ENCODE measurements at regions not wholly inside any gene's neighbourhood (a gene's known extent, or its start where the extent isn't known, plus 50 kb on each side); places are given as distances from the start of the nearest gene placed in this dataset.

DNA sequence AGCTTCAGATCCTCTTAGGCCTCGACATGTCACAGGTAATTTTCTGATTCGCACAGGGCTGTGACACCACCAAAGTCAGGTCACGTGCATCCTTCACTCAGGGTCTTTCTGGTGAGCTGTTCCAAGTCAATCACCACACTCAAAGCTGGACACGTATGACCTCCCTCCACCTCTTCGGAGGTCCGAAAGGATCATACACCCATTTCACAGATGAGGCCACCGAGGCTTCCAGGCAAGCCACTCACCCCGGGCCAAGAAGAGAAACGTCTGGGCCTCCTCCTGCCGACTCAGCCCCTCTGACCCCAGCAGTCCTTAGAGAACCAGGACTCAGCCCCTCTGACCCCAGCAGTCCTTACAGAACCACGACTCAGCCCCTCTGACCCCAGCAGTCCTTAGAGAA lies 74.6 kb downstream of the FOXL3 start:
- H3K27ac ChIP-seq (replicated peaks), result no peak overlapping the region
- no peak overlapping the region for H3K4me3 ChIP-seq (replicated peaks; ENCODE audit: insufficient read depth, low read length)
- DNase-seq (ENCODE audit: low read depth in 1 of 2, low spot score in 1 of 2), result no peak
- H3K27me3 ChIP-seq (ENCODE audit: insufficient read depth, poor library complexity, severe bottlenecking), result peaks cover 21% of the 10 kb centered on the region
- TF ChIP-seq POLR2AphosphoS5 (IDR thresholded peaks at IDR 0.05; ENCODE audit: low read depth) (no peak), GABPA (IDR thresholded peaks at IDR 0.05; ENCODE audit: low read depth) (no peak), CTCF (IDR thresholded peaks at IDR 0.05; ENCODE audit: insufficient read depth, low read length) (no peak), SPI1 (IDR thresholded peaks at IDR 0.05; ENCODE audit: borderline replicate concordance, low read depth) (no peak)
- TF ChIP-seq, protein P1, sequence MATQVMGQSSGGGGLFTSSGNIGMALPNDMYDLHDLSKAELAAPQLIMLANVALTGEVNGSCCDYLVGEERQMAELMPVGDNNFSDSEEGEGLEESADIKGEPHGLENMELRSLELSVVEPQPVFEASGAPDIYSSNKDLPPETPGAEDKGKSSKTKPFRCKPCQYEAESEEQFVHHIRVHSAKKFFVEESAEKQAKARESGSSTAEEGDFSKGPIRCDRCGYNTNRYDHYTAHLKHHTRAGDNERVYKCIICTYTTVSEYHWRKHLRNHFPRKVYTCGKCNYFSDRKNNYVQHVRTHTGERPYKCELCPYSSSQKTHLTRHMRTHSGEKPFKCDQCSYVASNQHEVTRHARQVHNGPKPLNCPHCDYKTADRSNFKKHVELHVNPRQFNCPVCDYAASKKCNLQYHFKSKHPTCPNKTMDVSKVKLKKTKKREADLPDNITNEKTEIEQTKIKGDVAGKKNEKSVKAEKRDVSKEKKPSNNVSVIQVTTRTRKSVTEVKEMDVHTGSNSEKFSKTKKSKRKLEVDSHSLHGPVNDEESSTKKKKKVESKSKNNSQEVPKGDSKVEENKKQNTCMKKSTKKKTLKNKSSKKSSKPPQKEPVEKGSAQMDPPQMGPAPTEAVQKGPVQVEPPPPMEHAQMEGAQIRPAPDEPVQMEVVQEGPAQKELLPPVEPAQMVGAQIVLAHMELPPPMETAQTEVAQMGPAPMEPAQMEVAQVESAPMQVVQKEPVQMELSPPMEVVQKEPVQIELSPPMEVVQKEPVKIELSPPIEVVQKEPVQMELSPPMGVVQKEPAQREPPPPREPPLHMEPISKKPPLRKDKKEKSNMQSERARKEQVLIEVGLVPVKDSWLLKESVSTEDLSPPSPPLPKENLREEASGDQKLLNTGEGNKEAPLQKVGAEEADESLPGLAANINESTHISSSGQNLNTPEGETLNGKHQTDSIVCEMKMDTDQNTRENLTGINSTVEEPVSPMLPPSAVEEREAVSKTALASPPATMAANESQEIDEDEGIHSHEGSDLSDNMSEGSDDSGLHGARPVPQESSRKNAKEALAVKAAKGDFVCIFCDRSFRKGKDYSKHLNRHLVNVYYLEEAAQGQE (IDR thresholded peaks at IDR 0.05; ENCODE audit: insufficient replicate concordance, low read depth), result no peak

- TF ChIP-seq SPI1 (IDR thresholded peaks at IDR 0.05; ENCODE audit: borderline replicate concordance, low read depth) (no peak), CTCF (IDR thresholded peaks at IDR 0.05; ENCODE audit: insufficient read depth, low read length) (no peak), GABPA (IDR thresholded peaks at IDR 0.05; ENCODE audit: low read depth) (no peak), POLR2AphosphoS5 (IDR thresholded peaks at IDR 0.05; ENCODE audit: low read depth) (no peak)
- TF ChIP-seq, protein P1 (IDR thresholded peaks at IDR 0.05; ENCODE audit: insufficient replicate concordance, low read depth), result no peak
- Histone ChIP-seq H3K4me3 (replicated peaks; ENCODE audit: insufficient read depth, low read length) (no peak overlapping the region), H3K27ac (replicated peaks) (no peak overlapping the region), H3K27me3 (ENCODE audit: insufficient read depth, poor library complexity, severe bottlenecking) (peaks cover 12% of the 10 kb centered on the region)
- no peak for DNase-seq (ENCODE audit: low read depth in 1 of 2, low spot score in 1 of 2)
These were observed 75.6 kb downstream of the FOXL3 start for GRCh38 chr7:365593-365992.

DNA sequence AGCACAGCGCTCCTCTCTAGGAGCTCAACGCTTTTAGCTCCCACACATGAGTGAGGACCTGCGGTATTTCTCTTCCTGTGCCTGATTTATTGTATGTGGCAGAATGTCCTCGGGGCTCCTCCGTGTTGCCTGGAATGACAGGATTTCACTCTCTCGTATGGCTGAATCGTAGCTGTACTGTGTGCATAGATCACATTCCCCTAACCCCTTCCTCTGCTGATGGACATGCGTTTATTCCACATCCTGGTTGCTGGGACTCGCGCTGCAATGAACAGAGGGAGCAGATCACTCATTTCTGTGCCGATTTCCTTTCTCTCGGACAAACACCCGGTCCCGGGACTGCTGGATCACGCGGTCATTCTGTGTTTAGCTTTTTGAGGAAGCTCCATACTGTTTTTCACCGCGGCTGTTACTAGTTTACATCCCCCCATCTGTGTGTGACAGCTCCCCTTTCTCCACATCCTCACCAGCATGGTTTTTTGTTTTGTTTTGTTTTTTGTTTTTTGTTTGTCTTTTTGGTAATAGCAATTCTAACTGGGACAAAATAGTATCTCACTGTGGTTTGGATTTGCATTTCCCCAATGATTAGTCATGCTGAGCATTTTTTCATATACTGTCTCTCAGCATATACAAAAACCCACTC lies 76.3 kb downstream of the FOXL3 start:
- no peak for DNase-seq (ENCODE audit: low read depth in 1 of 2, low spot score in 1 of 2)
- Histone ChIP-seq H3K27me3 (ENCODE audit: insufficient read depth, poor library complexity, severe bottlenecking) (peaks cover 9% of the 10 kb centered on the region), H3K4me3 (replicated peaks; ENCODE audit: insufficient read depth, low read length) (no peak overlapping the region), H3K27ac (replicated peaks) (no peak overlapping the region)
- TF ChIP-seq GABPA (IDR thresholded peaks at IDR 0.05; ENCODE audit: low read depth), result no peak
- TF ChIP-seq CTCF (IDR thresholded peaks at IDR 0.05; ENCODE audit: insufficient read depth, low read length), result no peak
- no peak for TF ChIP-seq POLR2AphosphoS5 (IDR thresholded peaks at IDR 0.05; ENCODE audit: low read depth)
- TF ChIP-seq, protein P1 (IDR thresholded peaks at IDR 0.05; ENCODE audit: insufficient replicate concordance, low read depth), result no peak
- no peak for TF ChIP-seq SPI1 (IDR thresholded peaks at IDR 0.05; ENCODE audit: borderline replicate concordance, low read depth)

Data from HL-60 (cell line).